HG03025 (cell line): ENCODE measurements at regions not wholly inside any gene's neighbourhood (a gene's known extent, or its start where the extent isn't known, plus 50 kb on each side); places are given as distances from the start of the nearest gene placed in this dataset.
"Not testable (repeated sequence)": the region's sequence is repeated elsewhere in the genome, so short reads cannot be mapped to it uniquely, and the experiment has no call there.

Experiments
- ATAC-seq: cut with Tn5 transposase; IDR thresholded peaks from one replicate; pipeline ENCODE4 v1.9.1; 2021; ENCODE audit warnings: mild to moderate bottlenecking, moderate library complexity; ENCODE audit not compliant: unreplicated experiment, low FRiP score

- ATAC-seq = no peak
Measured at GRCh38 chr12:74671421-74671820, 133.8 kb downstream of the ATXN7L3B start.

DNA sequence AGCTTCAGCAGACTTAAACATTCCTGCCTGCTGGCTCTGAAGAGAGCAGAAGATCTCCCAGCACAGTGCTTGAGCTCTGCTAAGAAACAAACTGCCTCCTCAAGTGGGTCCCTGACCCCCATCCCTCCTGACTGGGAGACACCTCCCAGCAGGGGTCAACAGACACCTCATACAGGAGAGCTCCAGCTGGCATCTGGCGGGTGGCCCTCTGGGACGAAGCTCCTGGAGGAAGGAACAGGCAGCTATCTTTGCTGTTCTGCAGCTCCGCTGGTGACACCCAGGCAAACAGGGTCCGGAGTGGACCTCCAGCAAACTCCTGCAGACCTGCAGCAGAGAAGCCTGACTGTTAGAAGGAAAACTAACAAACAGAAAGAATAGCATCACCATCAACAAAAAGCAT lies 139.3 kb downstream of the ATXN7L3B start:
- not testable (repeated sequence) for ATAC-seq

DNA sequence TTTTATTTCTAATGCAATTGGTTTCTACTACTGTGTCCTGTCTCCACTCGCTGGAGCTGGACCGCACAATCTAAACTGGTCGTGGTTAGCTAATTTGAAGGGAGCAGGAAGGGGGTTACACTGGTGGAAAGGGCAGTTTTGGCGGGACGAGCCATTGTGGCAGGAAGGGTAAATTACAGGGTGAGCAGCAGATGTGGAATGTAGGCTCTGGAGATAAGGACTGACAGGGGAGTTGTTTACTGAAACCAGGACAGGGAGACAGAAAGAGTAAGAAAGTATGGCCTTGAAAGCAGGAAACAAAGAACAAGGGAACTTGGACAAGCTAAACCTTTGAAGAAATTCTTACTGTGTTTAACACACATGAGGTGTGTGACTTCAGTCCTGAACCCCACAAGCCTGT lies 147.8 kb downstream of the ATXN7L3B start:
- ATAC-seq = no peak

GRCh38 chr12:74689071-74689655 lies 151.5 kb downstream of the ATXN7L3B start:
- ATAC-seq = no peak

DNA sequence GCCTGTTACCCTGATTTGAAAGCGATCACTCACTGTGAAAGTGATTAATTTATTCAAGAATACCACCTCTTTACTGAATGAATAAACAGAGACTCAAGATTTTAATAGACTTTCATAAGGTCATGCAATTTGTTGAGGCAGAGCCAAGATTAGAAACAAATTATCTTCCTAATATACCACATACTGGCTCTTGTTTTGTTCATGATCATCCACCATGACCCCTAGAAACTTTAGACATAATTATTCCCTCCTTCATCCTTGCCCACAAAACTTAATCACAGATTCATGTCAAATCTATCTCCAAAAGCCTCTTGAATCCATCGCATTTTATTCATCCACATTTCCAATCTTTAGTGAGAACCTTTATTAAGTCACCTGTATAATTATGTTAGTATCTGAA lies 152.3 kb downstream of the ATXN7L3B start:
- ATAC-seq = no peak

GRCh38 chr12:74719447-74719846 lies 181.8 kb downstream of the ATXN7L3B start:
- ATAC-seq = no peak

GRCh38 chr12:74722709-74723108 lies 185.1 kb downstream of the ATXN7L3B start:
- no peak for ATAC-seq

DNA sequence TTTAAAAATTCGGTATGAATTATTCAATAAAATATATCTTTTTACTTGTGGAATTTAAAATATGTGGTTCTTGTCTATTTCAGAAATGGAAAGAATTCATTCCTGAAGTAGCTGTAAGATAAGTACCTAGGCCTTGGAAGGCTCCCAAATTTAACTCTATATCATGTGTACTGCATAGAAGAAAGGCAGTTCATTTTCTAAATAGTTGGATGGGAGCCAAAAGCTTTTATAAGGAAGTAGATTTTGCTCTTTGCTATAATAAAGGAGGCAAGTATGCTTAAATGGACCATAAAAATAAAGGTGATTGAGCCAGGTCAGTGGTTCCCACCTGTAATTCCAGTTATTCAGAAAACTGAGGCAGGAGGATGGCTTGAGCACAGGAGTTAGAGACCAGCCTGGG lies 187.5 kb downstream of the ATXN7L3B start:
- ATAC-seq = no peak

GRCh38 chr12:74728006-74728405 lies 190.4 kb downstream of the ATXN7L3B start:
- no peak for ATAC-seq

DNA sequence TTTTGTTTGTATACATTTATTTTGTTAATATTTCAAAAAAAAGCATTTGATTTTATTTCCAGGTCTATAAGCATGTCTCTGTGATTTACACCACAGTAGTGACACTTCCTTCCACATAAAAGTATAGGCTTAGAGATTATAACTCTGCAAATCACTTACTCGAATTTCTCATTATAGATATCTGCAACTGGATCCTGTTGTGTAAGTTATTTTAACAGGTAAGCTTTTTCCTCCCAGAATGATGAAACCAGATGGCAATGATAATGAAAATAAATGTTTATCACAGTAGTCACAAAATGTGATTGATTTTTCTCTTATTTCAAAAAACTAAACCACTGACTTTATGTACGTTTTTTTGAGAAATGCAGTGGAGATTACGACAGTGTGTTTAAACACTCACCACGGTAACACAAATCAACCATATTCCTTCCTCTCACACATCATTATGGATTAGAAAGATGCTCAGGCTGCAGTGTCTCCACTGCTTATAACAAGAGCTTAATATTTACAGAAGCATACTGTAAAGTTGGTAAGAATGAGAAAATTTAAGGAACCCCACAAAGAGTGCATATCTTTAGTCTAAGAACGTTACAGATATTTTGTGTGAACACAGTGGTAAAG lies 194.6 kb downstream of the ATXN7L3B start:
- ATAC-seq = no peak

DNA sequence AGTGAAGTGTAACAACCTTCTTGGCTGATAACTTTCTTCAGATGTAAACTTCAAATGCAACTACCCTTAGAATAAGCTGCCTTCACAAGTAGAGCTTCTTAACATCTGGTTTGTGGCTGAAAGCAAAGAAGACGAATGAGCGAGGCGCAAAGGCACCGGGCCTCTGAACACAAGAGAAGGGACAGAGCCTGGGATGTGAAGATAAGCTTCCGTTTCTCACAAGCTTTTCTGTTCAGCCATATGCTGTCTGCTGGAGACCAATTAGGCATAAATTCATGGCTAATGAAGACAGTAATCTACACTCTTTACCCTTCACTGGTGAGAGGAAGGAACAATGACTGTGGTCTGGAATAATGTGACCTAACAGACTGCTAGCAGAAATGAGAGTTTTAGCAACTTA lies 195.2 kb downstream of the ATXN7L3B start:
- ATAC-seq = no peak

GRCh38 chr12:74741112-74741511 lies 203.5 kb downstream of the ATXN7L3B start:
- no peak for ATAC-seq

- no peak for ATAC-seq
Measured at GRCh38 chr12:74747305-74747704, 209.7 kb downstream of the ATXN7L3B start.

GRCh38 chr12:74751441-74751840 lies 213.8 kb downstream of the ATXN7L3B start:
- no peak for ATAC-seq

- no peak for ATAC-seq
Measured at GRCh38 chr12:74752215-74752614, 214.6 kb downstream of the ATXN7L3B start.

DNA sequence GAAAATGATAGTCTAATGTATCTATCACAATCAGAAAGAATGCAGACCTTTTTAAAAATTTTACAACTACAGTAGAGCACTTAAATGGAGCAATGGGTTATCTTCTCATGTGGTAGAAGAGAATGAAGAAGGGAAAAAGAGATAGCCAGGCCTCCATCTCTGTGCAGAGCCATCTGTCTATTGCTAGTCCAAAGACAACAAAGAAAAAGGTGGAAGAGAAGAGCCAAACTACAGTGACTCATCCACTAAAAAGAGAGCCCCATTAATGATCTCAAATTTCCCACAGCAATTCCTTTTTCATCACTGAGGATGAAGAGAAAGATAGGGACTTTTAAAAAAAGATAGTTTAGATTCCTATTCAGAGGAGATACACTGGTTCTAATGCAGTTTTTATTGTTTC lies 232.9 kb downstream of the ATXN7L3B start:
- no peak for ATAC-seq

DNA sequence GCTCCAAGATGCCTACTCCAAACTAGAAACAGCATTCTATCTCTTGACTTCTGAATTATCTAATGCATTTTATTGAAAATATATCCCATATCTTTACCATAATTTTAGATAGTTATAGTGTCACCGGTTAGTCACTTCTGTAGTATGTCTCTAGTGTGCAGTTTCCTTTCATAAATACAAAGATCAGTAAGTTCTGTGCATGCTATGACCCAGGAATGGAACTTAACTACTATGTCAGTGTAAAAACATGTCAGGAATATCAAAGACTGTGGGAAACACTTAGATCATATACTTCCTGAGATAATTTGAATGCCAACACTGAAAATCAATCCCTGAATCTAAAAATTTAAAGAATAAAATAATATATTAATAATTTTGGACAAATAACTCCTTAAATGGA lies 237.6 kb downstream of the ATXN7L3B start:
- ATAC-seq = no peak

DNA sequence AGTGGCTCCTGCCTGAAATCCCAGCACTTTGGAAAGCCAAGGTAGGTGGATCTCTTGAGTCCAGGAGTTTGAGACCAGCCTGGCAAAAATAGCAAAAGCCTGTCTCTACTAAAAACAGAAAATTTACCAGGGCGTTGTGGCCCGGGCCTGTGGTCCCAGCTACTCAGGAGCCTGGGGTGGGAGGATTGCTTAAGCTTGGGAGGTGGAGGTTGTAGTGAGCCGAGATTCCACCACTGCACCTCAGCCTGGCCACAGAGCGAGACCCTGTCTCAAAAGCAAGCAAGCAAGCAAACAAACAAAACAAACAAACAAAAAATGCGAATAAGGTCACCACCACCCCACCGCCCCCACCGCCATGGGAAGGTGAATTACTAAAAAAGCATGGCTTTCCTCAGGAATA lies 238.7 kb downstream of the ATXN7L3B start:
- ATAC-seq = no peak

GRCh38 chr12:74780182-74780849 lies 242.7 kb downstream of the ATXN7L3B start:
- ATAC-seq = no peak

- ATAC-seq = not testable (repeated sequence)
Measured at GRCh38 chr12:74780850-74781241, 243.2 kb downstream of the ATXN7L3B start.

GRCh38 chr12:74781991-74782485 lies 244.4 kb downstream of the ATXN7L3B start:
- no peak for ATAC-seq

- ATAC-seq = no peak
Measured at GRCh38 chr12:74790931-74791330, 253.3 kb downstream of the ATXN7L3B start.
